ENCODE measurements at regions not wholly inside any gene's neighbourhood (a gene's known extent, or its start where the extent isn't known, plus 50 kb on each side); places are given as distances from the start of the nearest gene placed in this dataset.
"Not testable (repeated sequence)": the region's sequence is repeated elsewhere in the genome, so short reads cannot be mapped to it uniquely, and the experiment has no call there.

- DNase-seq (ENCODE audit: extremely low spot score, unreplicated experiment): no peak
- H3K4me1 Mint-ChIP-seq (ENCODE audit: unreplicated experiment): no peaks in the 10 kb centered on the region
- no peak for TF ChIP-seq CTCF (conservative IDR thresholded peaks at IDR 0.05)
- H3K27me3 Mint-ChIP-seq: peaks cover 54% of the 10 kb centered on the region
- H3K36me3 Mint-ChIP-seq: no peaks in the 10 kb centered on the region
- no peak overlapping the region for H3K27ac Mint-ChIP-seq
- no peak overlapping the region for H3K4me3 Mint-ChIP-seq
- no peaks in the 10 kb centered on the region for H3K9me3 Mint-ChIP-seq
Measured at GRCh38 chr12:112684742-112685141, 106.8 kb upstream of the RPH3A start.

GRCh38 chr12:112685321-112685720, 106.2 kb upstream of the RPH3A start:
- Mint-ChIP-seq H3K27ac (no peak overlapping the region), H3K4me1 (ENCODE audit: unreplicated experiment) (no peaks in the 10 kb centered on the region), H3K36me3 (no peaks in the 10 kb centered on the region), H3K4me3 (no peak overlapping the region), H3K27me3 (peaks cover 52% of the 10 kb centered on the region), H3K9me3 (peaks cover under 1% of the 10 kb centered on the region)
- TF ChIP-seq CTCF (conservative IDR thresholded peaks at IDR 0.05): no peak
- DNase-seq (ENCODE audit: extremely low spot score, unreplicated experiment): no peak

GRCh38 chr12:112686373-112686772, 105.2 kb upstream of the RPH3A start:
- no peak for DNase-seq (ENCODE audit: extremely low spot score, unreplicated experiment)
- Mint-ChIP-seq H3K9me3 (peaks cover 4% of the 10 kb centered on the region), H3K27ac (no peak overlapping the region), H3K27me3 (peaks cover 44% of the 10 kb centered on the region), H3K36me3 (no peaks in the 10 kb centered on the region), H3K4me3 (no peak overlapping the region), H3K4me1 (ENCODE audit: unreplicated experiment) (no peaks in the 10 kb centered on the region)
- TF ChIP-seq CTCF (conservative IDR thresholded peaks at IDR 0.05): no peak

- Mint-ChIP-seq H3K27me3 (peaks cover 36% of the 10 kb centered on the region), H3K4me1 (ENCODE audit: unreplicated experiment) (no peaks in the 10 kb centered on the region), H3K27ac (no peak overlapping the region), H3K36me3 (no peaks in the 10 kb centered on the region), H3K4me3 (no peak overlapping the region), H3K9me3 (peaks cover 4% of the 10 kb centered on the region)
- DNase-seq (ENCODE audit: extremely low spot score, unreplicated experiment): no peak
- no peak for TF ChIP-seq CTCF (conservative IDR thresholded peaks at IDR 0.05)
Measured at GRCh38 chr12:112694065-112694464, 97.5 kb upstream of the RPH3A start.

- not testable (repeated sequence) for H3K4me3 Mint-ChIP-seq; H3K36me3 Mint-ChIP-seq; H3K27ac Mint-ChIP-seq; DNase-seq (ENCODE audit: extremely low spot score, unreplicated experiment); H3K9me3 Mint-ChIP-seq; H3K4me1 Mint-ChIP-seq (ENCODE audit: unreplicated experiment)
- H3K27me3 Mint-ChIP-seq: peaks cover 53% of the 10 kb centered on the region
Measured at GRCh38 chr12:112697441-112697840, 94.1 kb upstream of the RPH3A start.

GRCh38 chr12:112705037-112705632, 86.4 kb upstream of the RPH3A start:
- no peaks in the 10 kb centered on the region for H3K36me3 Mint-ChIP-seq
- DNase-seq (ENCODE audit: extremely low spot score, unreplicated experiment): no peak
- H3K27me3 Mint-ChIP-seq: peaks cover 42% of the 10 kb centered on the region
- no peaks in the 10 kb centered on the region for H3K4me1 Mint-ChIP-seq (ENCODE audit: unreplicated experiment)
- TF ChIP-seq CTCF (conservative IDR thresholded peaks at IDR 0.05): no peak
- no peaks in the 10 kb centered on the region for H3K9me3 Mint-ChIP-seq
- no peak overlapping the region for H3K27ac Mint-ChIP-seq
- no peak overlapping the region for H3K4me3 Mint-ChIP-seq
